RWPE1 (cell line): ENCODE measurements at regions not wholly inside any gene's neighbourhood (a gene's known extent, or its start where the extent isn't known, plus 50 kb on each side); places are given as distances from the start of the nearest gene placed in this dataset.
"Not testable (repeated sequence)": the region's sequence is repeated elsewhere in the genome, so short reads cannot be mapped to it uniquely, and the experiment has no call there.

ENCODE experiments used
- CTCF ChIA-PET: fragments of 350-600 bp; sonication (Branson Sonifier 250); formaldehyde crosslinking; extraction: SDS; loops from one replicate; lab custom pipeline; 2021; lab: Yijun Ruan, JAX
- POLR2A ChIA-PET: fragments of 400-600 bp; formaldehyde crosslinking; extraction: SDS; loops from one replicate; lab custom pipeline; 2020; ENCODE audit warnings: antibody characterized with exemption; ENCODE audit not compliant: low non-redundant PET; lab: Yijun Ruan, JAX
- DNase-seq: peaks from one replicate; pipeline ENCODE4 v3.0.0; 2012; ENCODE audit warnings: low spot score
- H3K27ac ChIP-seq: fragments of 450-650 bp; 2 replicates; pipeline ENCODE4 v1.5.1; 2017
- TF ChIP-seq, protein P1 (sequence below): fragments of 450-650 bp; conservative IDR thresholded peaks from 2 replicates; pipeline ENCODE4 v1.5.1; 2017; ENCODE audit warnings: low read depth, mild to moderate bottlenecking

DNA sequence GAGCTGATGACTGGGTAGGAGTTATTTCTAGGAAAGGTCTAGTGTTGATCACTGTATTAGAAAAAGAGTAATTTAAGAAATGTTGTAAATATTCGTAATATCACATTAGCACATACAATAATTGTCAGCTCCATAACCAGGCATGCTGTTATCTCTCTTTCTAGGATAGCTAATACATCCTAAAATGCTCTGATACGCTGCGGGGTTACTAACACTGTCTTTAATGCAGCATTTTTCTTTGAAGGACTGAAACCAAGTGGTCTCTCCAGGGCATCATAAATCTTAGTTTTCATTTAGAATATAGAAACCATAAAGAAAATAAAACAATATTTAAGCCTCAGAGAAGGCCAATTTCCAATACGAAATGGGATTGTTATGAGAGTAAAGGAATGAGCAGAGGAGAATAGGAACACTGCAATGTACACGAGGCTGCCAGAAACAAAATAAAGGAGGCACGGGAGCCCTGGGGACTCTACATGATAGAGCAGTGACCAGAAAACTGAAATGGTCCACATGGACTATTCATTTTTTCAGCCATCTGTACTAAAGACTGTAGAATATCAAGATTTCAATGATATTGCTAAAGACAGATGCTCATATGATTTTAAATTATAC lies 1606.7 kb upstream of the AGA start:
- CTCF ChIA-PET, result no interaction called here
- POLR2A ChIA-PET, result no interaction called here
- DNase-seq, result no peak
- TF ChIP-seq, protein P1, sequence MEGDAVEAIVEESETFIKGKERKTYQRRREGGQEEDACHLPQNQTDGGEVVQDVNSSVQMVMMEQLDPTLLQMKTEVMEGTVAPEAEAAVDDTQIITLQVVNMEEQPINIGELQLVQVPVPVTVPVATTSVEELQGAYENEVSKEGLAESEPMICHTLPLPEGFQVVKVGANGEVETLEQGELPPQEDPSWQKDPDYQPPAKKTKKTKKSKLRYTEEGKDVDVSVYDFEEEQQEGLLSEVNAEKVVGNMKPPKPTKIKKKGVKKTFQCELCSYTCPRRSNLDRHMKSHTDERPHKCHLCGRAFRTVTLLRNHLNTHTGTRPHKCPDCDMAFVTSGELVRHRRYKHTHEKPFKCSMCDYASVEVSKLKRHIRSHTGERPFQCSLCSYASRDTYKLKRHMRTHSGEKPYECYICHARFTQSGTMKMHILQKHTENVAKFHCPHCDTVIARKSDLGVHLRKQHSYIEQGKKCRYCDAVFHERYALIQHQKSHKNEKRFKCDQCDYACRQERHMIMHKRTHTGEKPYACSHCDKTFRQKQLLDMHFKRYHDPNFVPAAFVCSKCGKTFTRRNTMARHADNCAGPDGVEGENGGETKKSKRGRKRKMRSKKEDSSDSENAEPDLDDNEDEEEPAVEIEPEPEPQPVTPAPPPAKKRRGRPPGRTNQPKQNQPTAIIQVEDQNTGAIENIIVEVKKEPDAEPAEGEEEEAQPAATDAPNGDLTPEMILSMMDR, result no peak
- H3K27ac ChIP-seq, result no peak overlapping the region

DNA sequence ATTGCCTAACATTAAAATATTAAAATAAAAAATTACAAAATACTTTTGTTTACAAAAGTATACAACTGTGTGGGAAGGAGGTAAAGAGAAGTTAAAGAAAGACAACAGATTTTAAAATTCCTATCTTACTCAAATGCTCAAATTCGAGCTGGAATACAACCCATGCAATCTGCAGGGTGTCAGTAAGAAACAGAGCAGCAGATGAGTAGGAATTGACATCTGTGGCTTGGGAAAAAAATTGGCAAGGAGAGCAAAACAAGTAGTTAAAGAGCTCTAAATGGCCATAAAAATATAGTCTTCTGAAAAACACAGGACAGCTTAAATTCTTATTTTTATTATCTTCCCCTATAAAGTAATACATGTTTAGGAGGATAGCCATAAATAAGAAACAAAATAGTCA lies 1609.0 kb upstream of the AGA start:
- TF ChIP-seq, protein P1, result no peak
- CTCF ChIA-PET, result interaction anchor here (0.6 kb wide), 1 partner anchor 922 kb away, joined by 3 read pairs; no protein-coding TSS in a partner anchor
- no peak overlapping the region for H3K27ac ChIP-seq
- POLR2A ChIA-PET, result no interaction called here
- no peak for DNase-seq

DNA sequence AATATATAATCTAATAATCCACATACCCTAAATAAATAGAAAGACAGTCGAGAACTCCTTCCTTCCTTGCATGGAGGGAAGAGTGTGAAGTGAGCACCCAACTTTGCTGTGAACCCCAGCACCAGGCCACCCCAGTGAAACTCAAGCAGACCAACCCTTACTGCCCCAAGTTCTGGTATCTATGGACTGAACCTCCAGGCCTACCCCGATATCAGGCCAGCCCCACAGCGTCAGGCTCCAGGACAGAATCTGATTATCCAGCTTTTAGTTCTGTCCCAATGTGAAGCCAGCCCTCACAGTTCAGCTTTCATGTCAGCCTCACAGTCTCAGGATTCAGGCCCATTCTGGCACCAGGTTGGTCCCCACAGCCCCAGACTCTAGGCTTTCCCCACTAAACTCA lies 1617.2 kb upstream of the AGA start:
- no peak overlapping the region for H3K27ac ChIP-seq
- DNase-seq, result no peak
- ChIA-PET CTCF (no interaction called here), POLR2A (no interaction called here)
- TF ChIP-seq, protein P1, result no peak

DNA sequence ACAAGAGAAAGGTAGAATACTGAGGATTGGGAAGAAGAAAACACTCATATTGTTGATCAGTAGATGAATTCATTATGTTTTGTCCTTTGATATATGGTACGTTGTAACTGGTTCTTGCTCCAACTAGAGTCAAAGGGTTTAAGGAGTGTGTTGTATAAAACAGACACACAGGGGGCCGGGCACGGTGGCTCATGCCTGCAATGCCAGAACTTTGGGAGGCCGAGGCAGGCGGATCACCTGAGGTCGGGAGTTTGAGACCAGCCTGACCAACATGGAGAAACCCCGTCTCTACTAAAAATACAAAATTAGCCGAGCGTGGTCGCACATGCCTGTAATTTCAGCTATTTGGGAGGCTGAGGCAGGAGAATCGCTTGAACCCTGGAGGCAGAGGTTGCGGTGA lies 1624.0 kb upstream of the AGA start:
- DNase-seq, POLR2A ChIA-PET, CTCF ChIA-PET, H3K27ac ChIP-seq: not testable (repeated sequence)

DNA sequence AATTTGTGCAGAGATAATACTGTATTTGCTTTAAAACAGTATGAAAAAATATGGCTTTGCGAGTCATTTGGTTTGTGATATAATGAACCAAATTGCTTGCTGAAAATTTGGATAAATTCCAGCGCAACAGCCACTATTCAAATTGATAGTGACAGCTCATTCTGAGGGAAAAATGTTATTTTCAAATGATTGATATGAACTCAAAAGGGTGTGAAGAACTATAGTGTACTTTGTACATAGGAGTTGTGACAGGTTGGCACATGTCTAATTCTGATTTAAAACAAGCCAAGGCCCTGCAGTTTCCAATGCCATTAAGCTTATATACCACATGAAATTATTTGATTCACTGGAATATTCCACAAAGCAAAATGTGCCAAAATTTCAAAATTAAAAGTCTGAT lies 1628.9 kb upstream of the AGA start:
- ChIA-PET POLR2A (no interaction called here), CTCF (no interaction called here)
- TF ChIP-seq, protein P1, result no peak
- no peak for DNase-seq
- H3K27ac ChIP-seq, result no peak overlapping the region

DNA sequence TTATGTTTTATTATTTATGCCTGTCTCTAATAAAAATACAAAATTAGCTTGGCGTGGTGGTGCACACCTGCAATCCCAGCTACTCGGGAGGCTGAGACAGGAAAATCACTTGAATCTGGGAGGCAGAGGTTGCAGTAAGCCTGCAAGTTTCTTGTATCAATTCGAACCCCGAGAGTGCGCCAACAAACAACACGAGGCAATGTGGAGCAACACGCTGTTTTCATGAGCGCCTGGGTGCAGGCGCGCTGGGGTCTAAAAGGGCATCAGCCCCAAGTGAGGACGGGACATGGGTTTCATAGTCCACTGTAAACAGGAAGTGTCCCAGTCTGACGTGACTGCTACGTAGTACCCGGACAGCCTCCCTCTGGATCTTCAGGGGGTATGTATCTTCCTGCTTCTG lies 1634.6 kb upstream of the AGA start:
- POLR2A ChIA-PET, result no interaction called here
- CTCF ChIA-PET, result no interaction called here
- no peak overlapping the region for H3K27ac ChIP-seq
- DNase-seq, result no peak
- TF ChIP-seq, protein P1, result no peak

DNA sequence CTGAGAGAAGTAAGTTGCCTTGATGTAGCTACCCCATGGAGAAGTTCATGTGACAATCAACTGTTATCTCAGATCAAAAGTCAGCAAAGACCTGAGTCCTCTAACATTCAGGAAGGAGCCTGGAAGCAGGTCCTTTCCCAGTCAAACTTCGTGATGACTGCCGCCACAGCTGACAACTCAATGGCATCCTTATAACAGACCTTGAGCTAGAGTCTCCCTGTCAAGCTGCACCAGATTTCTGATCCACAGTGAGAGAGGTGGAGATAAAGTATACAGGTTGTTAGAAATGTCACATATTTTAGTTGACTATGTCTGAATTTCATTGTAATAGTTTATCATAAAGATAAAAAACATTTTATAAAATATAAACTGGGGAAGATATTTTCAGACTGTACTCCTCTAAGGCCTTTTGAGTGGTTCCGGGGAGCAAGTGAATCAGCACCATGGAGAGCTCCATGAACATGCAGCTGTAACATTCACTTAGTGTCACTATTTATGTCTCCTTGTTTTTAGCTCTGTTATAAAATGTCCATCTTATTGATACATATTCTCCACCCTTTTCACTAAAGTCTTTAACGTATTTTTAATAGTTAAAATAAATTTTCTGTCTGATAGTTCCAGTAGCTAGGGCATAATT lies 1653.5 kb upstream of the AGA start:
- DNase-seq, result no peak
- CTCF ChIA-PET, result no interaction called here
- POLR2A ChIA-PET, result no interaction called here
- no peak overlapping the region for H3K27ac ChIP-seq
- TF ChIP-seq, protein P1, result no peak
